ENCODE measurements at regions not wholly inside any gene's neighbourhood (a gene's known extent, or its start where the extent isn't known, plus 50 kb on each side); places are given as distances from the start of the nearest gene placed in this dataset.
"Not testable (repeated sequence)": the region's sequence is repeated elsewhere in the genome, so short reads cannot be mapped to it uniquely, and the experiment has no call there.

DNA sequence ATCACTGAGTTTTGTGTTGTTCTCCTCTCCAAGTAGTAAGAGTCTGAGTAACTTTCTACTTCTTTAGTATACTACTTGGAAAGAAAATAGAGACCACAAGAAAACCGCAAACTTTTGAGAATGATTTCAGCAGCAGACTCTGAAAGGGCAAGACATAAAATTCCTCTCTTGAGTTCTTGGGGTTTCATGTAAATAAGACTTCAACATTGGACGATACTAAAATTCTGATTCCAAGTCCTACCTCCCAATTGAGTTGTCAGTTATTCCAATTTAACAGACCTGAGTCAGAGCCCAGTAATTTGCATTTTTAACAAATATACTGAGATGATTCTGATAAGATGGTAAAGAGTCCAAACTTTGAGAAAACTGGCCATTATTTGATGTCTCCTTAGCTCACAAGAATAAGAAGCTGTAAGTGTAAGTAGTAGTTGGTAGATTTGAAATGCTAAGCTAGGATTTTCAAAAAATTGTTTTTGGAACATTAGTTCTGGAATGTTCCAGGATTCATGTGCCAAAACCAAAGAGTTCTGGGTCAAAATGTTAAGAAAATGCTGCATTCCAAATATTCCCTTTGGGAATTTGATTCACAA is 261.6 kb upstream of the SPOPL start:
- Mint-ChIP-seq H3K27ac (no peak overlapping the region), H3K36me3 (ENCODE audit: low read depth) (no peaks in the 10 kb centered on the region), H3K27me3 (ENCODE audit: low read depth) (no peaks in the 10 kb centered on the region), H3K9me3 (no peaks in the 10 kb centered on the region), H3K4me3 (no peak overlapping the region), H3K4me1 (ENCODE audit: low read depth) (no peaks in the 10 kb centered on the region)
- intact Hi-C loops (cut with micrococcal nuclease): no loop called here
- DNase-seq: no peak
- CTCF ChIA-PET: no interaction called here

DNA sequence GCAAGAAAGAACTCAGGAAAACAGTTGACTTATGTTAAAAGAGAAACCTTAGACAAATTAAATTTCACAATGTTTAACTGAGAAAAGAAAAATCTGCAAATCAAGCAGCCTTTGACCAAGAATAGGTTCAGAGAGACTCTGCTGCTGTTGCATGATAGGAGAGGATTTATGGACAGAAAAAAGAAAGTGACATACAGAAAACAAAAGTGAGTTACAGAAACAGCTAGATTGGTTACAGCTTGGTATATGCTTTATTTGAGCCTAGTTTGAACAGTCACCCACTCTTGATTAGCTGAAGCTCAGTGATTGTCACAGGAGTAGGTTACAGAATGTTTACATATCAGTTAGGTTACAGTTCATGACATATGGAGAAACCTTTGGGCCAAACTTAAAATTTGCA is 258.2 kb upstream of the SPOPL start:
- intact Hi-C loops (cut with micrococcal nuclease): no loop called here
- Mint-ChIP-seq H3K36me3 (ENCODE audit: low read depth) (no peaks in the 10 kb centered on the region), H3K27ac (no peak overlapping the region), H3K27me3 (ENCODE audit: low read depth) (no peaks in the 10 kb centered on the region), H3K4me1 (ENCODE audit: low read depth) (no peaks in the 10 kb centered on the region), H3K9me3 (no peaks in the 10 kb centered on the region), H3K4me3 (no peak overlapping the region)
- DNase-seq: no peak
- CTCF ChIA-PET: no interaction called here

DNA sequence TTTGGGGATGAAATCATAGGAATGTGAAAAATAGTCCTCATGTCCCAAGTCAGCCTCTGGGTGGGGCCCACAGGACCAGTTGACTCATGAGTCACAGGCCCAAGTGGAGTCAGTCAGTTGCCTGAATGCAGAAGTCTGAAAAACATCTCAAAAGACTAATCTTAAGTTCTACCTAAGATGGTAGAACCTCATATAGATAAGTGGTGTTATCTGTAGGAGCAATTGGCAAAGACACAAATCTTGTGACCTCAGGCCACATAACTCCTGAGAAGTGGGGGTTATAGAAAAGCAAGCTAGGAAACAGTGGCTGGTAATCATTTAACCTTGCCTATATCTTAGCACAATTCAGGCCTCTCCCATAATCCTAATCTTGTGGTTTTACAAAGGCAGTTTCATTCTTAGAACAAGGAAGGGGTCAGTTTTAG is 257.1 kb upstream of the SPOPL start:
- Mint-ChIP-seq H3K27me3 (ENCODE audit: low read depth) (no peaks in the 10 kb centered on the region), H3K27ac (no peak overlapping the region), H3K4me3 (no peak overlapping the region), H3K9me3 (no peaks in the 10 kb centered on the region), H3K4me1 (ENCODE audit: low read depth) (no peaks in the 10 kb centered on the region), H3K36me3 (ENCODE audit: low read depth) (no peaks in the 10 kb centered on the region)
- CTCF ChIA-PET: no interaction called here
- no peak for DNase-seq
- intact Hi-C loops (cut with micrococcal nuclease): no loop called here

DNA sequence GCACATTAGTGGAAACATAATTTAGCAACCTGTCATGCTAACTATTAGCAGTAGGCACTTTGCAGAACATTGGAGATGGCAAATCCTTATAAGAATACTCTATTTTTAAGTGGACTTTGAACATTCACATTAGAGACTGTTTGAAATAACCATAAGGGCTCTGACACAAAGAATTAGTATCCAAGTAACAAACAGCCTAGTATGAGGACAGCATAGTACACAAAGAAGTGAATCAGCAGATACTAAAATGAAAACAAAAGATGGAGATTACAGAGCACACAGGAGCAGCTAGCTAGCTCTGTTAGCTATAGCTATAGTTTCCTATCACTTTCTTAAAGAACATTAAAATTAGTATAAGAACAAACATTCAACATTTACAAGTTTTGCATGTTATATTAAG is 256.3 kb upstream of the SPOPL start:
- Mint-ChIP-seq H3K4me3 (no peak overlapping the region), H3K36me3 (ENCODE audit: low read depth) (no peaks in the 10 kb centered on the region), H3K27ac (no peak overlapping the region), H3K9me3 (no peaks in the 10 kb centered on the region), H3K27me3 (ENCODE audit: low read depth) (no peaks in the 10 kb centered on the region), H3K4me1 (ENCODE audit: low read depth) (no peaks in the 10 kb centered on the region)
- intact Hi-C loops (cut with micrococcal nuclease): no loop called here
- CTCF ChIA-PET: no interaction called here
- no peak for DNase-seq

DNA sequence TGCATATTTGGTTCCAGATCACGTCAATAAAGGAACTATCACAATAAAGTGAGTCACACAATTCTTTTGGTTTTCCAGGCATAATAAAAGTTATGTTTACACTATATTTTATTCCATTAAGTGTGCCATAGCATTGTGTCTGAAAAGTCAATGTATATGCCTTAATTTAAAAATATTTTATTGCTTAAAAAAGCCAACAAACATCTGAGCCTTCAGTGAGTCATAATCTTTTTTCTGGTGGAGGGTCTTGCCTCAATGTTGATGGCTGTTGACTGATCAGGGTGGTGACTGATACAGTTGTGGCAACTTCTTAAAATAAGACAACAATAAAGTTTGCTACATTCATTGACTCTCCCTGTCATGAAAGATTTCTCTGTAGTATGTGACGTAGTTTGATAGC is 254.3 kb upstream of the SPOPL start:
- Mint-ChIP-seq H3K4me3 (no peak overlapping the region), H3K27ac (no peak overlapping the region), H3K27me3 (ENCODE audit: low read depth) (no peaks in the 10 kb centered on the region), H3K36me3 (ENCODE audit: low read depth) (no peaks in the 10 kb centered on the region), H3K9me3 (no peaks in the 10 kb centered on the region), H3K4me1 (ENCODE audit: low read depth) (no peaks in the 10 kb centered on the region)
- DNase-seq: no peak
- intact Hi-C loops (cut with micrococcal nuclease): no loop called here
- CTCF ChIA-PET: no interaction called here

DNA sequence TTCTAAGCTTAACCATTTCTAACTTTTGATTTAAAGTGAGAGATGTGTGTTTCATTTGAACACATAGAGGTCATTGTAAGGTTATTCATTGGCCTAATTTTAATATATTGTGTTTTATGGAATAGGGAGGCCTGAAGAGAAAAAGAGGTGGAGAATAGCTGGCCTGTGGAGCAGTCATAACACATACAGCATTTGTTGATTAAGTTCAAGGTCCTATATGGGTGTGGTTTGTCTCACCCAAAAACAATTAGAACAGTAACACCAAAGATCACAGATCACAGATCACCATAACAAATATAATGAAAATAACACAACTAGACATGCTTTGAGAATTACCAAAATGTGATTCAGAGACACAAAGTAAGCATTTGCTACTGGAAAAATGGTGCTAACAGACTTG is 252.4 kb upstream of the SPOPL start:
- Mint-ChIP-seq H3K27me3 (ENCODE audit: low read depth) (no peaks in the 10 kb centered on the region), H3K36me3 (ENCODE audit: low read depth) (no peaks in the 10 kb centered on the region), H3K4me1 (ENCODE audit: low read depth) (no peaks in the 10 kb centered on the region), H3K9me3 (peaks cover 1% of the 10 kb centered on the region), H3K4me3 (no peak overlapping the region), H3K27ac (no peak overlapping the region)
- intact Hi-C loops (cut with micrococcal nuclease): no loop called here
- CTCF ChIA-PET: no interaction called here
- no peak for DNase-seq

DNA sequence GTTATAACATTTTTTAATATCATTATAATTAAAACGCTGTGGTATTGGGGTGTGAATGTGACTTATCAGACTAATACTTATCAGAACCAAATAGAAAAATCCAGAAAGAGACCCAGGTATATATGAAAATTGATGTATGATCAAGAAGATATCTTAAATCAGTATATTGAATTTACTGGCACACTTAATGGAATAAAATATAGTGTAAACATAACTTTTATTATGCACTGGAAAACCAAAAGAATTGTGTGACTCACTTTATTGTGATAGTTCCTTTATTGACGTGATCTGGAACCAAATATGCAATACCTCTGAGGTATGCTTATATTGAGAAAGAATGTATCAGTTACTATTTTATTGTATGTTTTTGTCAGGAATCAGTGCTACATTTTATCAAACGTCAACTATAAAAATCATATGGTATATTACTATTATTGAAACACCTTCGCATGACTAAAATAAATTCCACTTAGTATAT is 250.7 kb upstream of the SPOPL start:
- DNase-seq; intact Hi-C loops (cut with micrococcal nuclease); CTCF ChIA-PET; H3K9me3 Mint-ChIP-seq; H3K27ac Mint-ChIP-seq; H3K4me3 Mint-ChIP-seq; H3K4me1 Mint-ChIP-seq (ENCODE audit: low read depth); H3K27me3 Mint-ChIP-seq (ENCODE audit: low read depth); H3K36me3 Mint-ChIP-seq (ENCODE audit: low read depth): not testable (repeated sequence)

DNA sequence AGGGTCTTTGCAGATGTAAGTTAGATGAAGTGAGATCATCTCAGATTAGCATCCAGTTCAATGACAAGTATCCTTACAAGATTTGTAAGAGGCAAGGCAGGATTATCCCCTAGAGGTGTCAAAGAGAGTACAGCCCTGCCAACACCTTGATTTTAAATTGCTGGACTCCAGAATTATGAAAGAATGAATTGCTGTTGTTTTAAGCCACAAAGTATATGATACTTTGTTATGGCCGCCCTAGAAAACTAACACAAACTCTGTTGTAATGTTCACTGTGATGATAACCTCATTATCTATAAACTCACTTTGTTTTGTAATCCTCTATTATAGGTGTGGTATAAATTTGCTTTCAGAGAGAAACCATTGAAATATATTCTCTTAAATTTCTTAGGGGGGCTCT is 249.0 kb upstream of the SPOPL start:
- H3K36me3 Mint-ChIP-seq (ENCODE audit: low read depth): peaks cover 2% of the 10 kb centered on the region
- intact Hi-C loops (cut with micrococcal nuclease): no loop called here
- H3K27ac Mint-ChIP-seq: no peak overlapping the region
- no peak for DNase-seq
- H3K9me3 Mint-ChIP-seq: peaks cover 11% of the 10 kb centered on the region
- no peaks in the 10 kb centered on the region for H3K4me1 Mint-ChIP-seq (ENCODE audit: low read depth)
- no peak overlapping the region for H3K4me3 Mint-ChIP-seq
- no peaks in the 10 kb centered on the region for H3K27me3 Mint-ChIP-seq (ENCODE audit: low read depth)
- CTCF ChIA-PET: no interaction called here

DNA sequence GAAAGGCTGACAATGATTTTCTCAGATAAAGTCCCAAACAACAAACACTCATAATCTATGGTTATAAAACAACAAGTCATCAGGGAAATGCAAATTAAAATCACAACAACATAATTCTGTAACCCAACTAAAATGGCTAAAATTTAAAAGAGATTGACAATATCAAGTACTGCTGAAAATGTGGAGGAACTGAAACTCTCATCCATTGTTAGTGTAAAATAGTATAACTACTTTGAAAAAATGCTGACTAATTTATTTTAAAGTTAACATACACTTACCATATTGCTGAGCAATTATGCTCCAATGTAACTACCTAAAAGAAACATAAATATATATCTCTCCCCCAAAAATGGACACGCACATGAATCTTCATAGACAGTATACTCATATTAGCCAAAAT is 245.9 kb upstream of the SPOPL start:
- no peak for DNase-seq
- peaks cover 18% of the 10 kb centered on the region for H3K9me3 Mint-ChIP-seq
- H3K4me1 Mint-ChIP-seq (ENCODE audit: low read depth): no peaks in the 10 kb centered on the region
- CTCF ChIA-PET: no interaction called here
- H3K36me3 Mint-ChIP-seq (ENCODE audit: low read depth): peaks cover 2% of the 10 kb centered on the region
- H3K27ac Mint-ChIP-seq: no peak overlapping the region
- intact Hi-C loops (cut with micrococcal nuclease): no loop called here
- H3K4me3 Mint-ChIP-seq: no peak overlapping the region
- H3K27me3 Mint-ChIP-seq (ENCODE audit: low read depth): no peaks in the 10 kb centered on the region

DNA sequence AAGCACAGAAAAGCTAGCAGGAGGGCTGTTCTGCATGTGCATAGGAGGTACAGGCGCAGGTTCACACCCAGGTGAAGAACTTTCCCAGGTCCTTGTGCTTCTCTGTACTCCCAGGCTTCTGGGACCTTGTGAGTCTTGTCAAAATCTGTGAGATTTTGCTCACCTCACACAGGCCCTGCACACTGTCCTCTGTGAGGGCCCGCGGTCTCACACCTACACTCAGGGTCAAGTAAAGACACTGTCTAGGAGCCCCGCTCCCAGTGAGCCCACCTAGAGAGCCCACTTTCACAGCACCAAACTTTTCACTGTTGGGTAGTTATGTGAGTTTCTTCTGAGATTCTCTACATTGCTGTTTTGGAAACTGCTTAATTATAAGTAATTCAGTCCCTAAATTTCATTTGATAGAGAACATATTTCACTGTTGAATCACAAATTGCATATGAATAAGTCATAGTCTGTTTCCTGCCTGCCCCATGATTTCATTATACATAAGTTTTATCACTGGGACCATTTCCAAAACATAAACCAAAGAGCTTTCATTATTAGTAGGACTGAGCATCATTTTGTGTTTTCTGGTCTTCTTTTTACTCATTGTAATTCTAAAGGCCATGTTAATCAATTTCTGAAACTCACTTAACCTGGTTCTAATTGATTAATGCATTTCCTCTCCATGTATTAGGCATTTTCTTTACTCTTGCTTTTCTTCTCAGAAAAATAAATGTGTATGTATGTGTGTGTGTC is 234.2 kb upstream of the SPOPL start:
- peaks cover 2% of the 10 kb centered on the region for H3K36me3 Mint-ChIP-seq (ENCODE audit: low read depth)
- H3K4me3 Mint-ChIP-seq: no peak overlapping the region
- H3K27me3 Mint-ChIP-seq (ENCODE audit: low read depth): no peaks in the 10 kb centered on the region
- DNase-seq: no peak
- intact Hi-C loops (cut with micrococcal nuclease): no loop called here
- H3K27ac Mint-ChIP-seq: no peak overlapping the region
- peaks cover 9% of the 10 kb centered on the region for H3K9me3 Mint-ChIP-seq
- CTCF ChIA-PET: no interaction called here
- peaks cover 5% of the 10 kb centered on the region for H3K4me1 Mint-ChIP-seq (ENCODE audit: low read depth)

DNA sequence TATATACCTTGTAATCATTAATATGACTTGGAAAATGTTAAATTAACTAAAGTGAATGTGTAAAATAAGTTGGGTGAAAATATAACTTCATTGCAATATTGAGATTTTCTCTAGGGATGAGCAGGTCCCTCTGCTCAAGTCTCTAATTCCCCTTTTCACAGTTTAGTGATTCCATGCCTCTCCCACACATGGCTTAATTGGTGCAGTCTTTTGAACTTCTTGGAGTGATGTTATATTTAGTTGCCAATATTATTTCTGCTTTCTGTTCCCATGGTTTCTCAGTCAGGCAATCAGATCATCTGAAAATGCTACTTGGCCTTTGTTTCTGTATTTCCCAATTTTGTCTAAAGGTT is 233.7 kb upstream of the SPOPL start:
- DNase-seq: no peak
- no peak overlapping the region for H3K27ac Mint-ChIP-seq
- CTCF ChIA-PET: no interaction called here
- intact Hi-C loops (cut with micrococcal nuclease): no loop called here
- peaks cover 5% of the 10 kb centered on the region for H3K4me1 Mint-ChIP-seq (ENCODE audit: low read depth)
- no peaks in the 10 kb centered on the region for H3K27me3 Mint-ChIP-seq (ENCODE audit: low read depth)
- no peak overlapping the region for H3K4me3 Mint-ChIP-seq
- no peaks in the 10 kb centered on the region for H3K36me3 Mint-ChIP-seq (ENCODE audit: low read depth)
- H3K9me3 Mint-ChIP-seq: peaks cover 4% of the 10 kb centered on the region

DNA sequence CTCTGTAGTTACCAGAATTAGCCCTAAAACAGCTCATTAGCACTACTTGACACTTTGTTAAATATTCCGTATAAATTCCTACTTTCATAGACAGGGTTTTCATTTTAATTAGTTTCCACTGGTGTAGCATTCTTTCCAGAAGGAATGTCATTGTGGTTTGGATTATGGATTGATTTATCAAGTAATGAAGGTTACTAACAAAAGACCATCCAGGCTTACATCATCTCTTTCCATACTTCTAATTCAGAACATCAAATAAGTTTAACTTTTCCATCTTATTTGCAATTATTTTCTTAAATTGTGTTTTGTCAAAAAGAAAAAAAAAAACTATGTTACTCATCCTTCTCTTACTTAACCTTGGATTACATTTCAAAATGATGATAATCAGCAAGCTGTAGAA is 231.8 kb upstream of the SPOPL start:
- intact Hi-C loops (cut with micrococcal nuclease): no loop called here
- H3K27ac Mint-ChIP-seq: no peak overlapping the region
- H3K4me1 Mint-ChIP-seq (ENCODE audit: low read depth): peaks cover 5% of the 10 kb centered on the region
- no peaks in the 10 kb centered on the region for H3K36me3 Mint-ChIP-seq (ENCODE audit: low read depth)
- no peak overlapping the region for H3K4me3 Mint-ChIP-seq
- no peaks in the 10 kb centered on the region for H3K9me3 Mint-ChIP-seq
- no peaks in the 10 kb centered on the region for H3K27me3 Mint-ChIP-seq (ENCODE audit: low read depth)
- no peak for DNase-seq
- CTCF ChIA-PET: no interaction called here

DNA sequence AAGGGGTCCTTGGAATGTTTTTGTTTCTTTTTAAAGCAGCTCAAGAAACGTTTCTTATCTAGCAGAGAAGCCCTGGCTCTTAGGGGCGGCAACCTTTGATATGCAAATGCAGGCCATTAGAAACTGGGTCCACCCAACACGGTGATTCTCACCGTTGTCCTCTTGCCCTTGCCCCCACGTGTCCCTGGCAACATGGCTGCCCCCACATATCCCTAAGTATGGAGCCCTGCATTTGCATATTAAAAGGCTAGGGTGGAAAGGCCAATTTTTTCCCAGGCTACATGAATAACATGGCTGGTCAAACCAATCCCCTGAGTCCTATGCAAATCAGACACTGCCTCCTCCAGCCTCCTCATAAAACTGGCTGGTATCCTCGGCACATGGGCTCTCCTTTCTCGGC is 230.1 kb upstream of the SPOPL start:
- peaks cover 5% of the 10 kb centered on the region for H3K4me1 Mint-ChIP-seq (ENCODE audit: low read depth)
- no peak overlapping the region for H3K27ac Mint-ChIP-seq
- intact Hi-C loops (cut with micrococcal nuclease): no loop called here
- H3K36me3 Mint-ChIP-seq (ENCODE audit: low read depth): no peaks in the 10 kb centered on the region
- CTCF ChIA-PET: no interaction called here
- no peaks in the 10 kb centered on the region for H3K9me3 Mint-ChIP-seq
- no peak for DNase-seq
- H3K4me3 Mint-ChIP-seq: no peak overlapping the region
- H3K27me3 Mint-ChIP-seq (ENCODE audit: low read depth): no peaks in the 10 kb centered on the region

All from activated naive CD4-positive, alpha-beta T cell treated with anti-CD3 and anti-CD28 coated beads for 36 hours (primary cell).